HG03354 (cell line): ENCODE measurements at regions not wholly inside any gene's neighbourhood (a gene's known extent, or its start where the extent isn't known, plus 50 kb on each side); places are given as distances from the start of the nearest gene placed in this dataset.
"Not testable (repeated sequence)": the region's sequence is repeated elsewhere in the genome, so short reads cannot be mapped to it uniquely, and the experiment has no call there.

Experiments
- ATAC-seq: cut with Tn5 transposase; IDR thresholded peaks from one replicate; pipeline ENCODE4 v1.9.1; 2021; ENCODE audit warnings: mild to moderate bottlenecking; ENCODE audit not compliant: unreplicated experiment, poor library complexity, severe bottlenecking

GRCh38 chr5:16987776-16988175, 51.7 kb upstream of the MYO10 start:
- no peak for ATAC-seq

GRCh38 chr5:16990817-16991520, 54.9 kb upstream of the MYO10 start:
- not testable (repeated sequence) for ATAC-seq

DNA sequence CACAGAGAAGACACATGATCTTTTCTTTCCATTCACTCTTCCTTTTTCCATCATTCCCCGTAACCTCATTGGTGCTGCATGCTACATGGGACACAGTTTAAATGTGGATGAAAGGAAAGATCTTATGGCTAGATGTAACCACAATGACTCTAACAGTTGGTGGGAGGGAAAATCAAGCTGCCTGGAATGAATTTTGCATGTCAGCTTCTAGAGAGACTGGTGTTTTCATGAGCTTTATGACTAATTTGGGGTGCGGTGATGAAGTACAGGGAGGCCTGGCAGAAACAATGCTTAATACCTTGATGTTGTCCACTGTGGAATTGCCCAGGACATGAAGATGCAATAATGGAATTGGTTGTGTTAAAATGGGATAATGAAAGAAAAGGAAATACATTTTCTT, 55.9 kb upstream of the MYO10 start:
- peak; percentile 44 for ATAC-seq

DNA sequence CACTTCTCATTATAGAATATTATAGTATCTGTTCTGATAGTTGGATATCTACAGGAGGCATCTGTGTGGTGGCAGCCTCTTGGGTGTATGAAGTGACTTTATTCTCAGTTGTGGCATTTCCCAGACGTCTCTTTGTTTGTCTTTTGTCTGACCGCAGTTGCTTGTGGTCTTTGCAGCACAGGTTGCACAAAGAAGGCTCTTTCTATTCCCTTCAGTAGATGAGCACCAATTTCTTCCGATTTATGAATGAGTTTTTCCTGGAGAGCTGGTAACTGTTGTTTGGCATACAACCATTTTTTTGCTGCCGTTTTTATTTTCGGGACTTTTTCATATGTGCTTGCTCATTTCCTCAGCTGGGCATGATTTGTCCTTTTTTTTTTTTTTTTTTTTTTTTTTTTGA, 56.4 kb upstream of the MYO10 start:
- ATAC-seq, result peak; percentile 78

GRCh38 chr5:16994565-16994964, 58.5 kb upstream of the MYO10 start:
- no peak for ATAC-seq

DNA sequence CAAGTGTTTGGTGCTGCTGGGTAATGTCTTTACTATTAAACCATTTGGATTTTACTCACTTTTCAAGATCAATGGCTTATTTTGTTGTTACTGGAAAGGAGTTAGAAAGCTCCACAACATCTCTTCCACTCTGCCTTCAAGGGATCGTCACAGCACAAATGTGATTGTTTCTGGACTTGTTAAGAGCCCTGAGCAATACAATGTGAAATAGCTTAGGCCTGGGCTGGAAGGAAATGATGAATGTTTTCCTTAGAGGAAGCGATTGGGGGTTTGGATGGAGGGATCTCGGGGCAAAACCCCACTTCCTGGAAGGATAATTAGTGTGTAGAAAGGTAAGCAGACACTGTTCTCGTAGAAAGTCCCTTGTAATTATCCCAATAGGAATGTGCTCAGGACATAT, 59.3 kb upstream of the MYO10 start:
- no peak for ATAC-seq

DNA sequence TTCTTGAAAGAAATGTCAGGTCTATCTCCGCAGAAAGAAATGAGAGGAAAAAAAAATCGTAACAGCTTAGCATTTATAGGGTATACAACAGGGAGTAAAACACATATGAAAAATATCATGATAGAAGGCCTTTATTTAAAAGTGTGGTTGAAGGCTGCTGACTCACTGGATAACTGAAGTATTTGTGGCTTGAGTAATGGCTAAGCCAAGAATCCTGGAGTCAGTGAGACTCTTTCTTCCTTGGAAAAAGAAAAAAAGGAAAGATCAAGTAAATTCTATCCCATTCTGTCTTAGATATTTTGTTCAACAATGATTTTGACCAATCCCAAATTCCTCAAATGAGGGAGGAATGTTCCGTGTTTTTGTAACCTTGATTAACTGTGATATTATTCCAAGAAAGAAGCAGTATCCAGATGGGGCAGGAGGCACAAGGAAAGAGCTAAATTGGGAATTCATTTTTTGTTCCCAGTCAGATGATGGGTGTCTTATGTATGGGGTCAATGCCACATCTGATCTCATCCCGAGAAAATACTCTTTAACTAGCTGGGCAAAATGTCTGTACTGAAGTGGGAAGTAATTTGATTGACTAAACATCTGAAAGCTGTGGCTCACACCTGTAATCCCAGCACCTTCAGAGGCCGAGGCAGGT, 64.3 kb upstream of the MYO10 start:
- no peak for ATAC-seq

DNA sequence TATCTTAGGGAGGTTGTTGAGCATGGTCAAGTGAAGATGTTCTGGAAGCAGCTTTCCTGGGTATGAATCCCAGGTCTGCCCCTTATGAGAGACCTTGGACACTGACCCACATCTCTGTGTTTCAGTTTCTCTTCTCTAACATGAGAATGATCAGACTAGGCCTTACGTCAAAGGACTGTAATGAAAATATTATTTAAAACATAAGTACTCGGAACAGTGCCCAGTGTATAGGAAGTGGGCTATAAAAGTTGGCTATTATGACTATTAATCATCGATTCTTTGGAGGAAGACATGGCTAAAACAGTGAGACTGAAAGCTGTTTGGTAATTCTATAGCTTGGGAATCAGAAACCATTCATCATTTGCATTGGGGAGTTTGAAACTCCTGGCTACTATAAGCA, 65.3 kb upstream of the MYO10 start:
- ATAC-seq, result no peak

- ATAC-seq, result no peak
These were observed 68.5 kb upstream of the MYO10 start for GRCh38 chr5:17004441-17005106.

DNA sequence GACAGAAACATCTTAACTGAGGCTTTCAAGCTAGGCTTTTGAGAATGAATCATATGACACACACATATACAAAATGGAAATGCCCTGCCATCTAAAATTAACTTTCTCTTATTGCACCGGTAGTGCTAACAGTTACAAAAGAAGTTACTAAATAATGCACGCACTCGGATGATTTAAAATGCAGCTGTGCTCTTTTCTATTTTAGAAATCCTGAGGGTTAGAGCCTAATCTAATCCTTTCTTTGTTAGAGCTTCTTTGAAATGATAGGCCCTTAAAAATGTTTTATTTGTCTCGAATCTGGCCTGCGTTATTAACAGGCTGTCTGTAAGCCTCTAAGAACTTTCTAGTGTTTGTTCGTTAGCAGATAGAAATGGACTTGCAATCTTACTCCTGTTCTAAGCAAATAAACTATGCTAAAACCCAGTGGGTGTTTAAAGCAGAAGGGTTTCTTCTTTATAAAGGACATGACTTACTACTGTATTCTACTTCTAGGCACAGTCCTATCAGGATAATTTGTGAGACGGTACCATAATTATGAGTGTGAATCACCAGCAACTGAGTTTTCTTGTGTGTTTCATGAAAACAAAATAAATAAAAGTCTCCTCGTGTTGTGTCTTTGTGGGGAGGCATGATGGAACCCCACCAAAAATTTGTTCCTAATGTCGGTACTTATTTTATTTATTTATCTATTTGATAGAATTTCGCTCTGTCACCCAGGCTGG, 69.2 kb upstream of the MYO10 start:
- ATAC-seq, result no peak

- ATAC-seq, result no peak
These were observed 76.2 kb upstream of the MYO10 start for GRCh38 chr5:17012289-17012688.

DNA sequence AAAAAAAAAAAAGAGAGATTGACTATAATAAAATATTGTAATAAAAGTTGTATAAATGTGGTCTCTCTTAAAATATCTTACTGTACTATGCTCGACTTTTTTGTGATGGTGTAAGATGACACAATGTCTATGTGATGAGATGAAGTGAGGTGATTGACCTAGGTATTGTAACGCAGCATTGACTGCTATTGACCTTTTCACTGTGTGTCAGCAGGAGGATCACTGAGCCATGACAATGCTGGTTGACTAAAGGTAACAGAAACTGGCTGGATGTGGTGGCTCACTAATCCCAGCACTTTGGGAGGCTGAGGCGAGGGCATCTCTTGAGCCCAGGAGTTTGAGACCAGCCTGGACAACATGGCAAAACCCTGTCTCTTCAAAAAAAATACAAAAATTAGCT, 78.6 kb upstream of the MYO10 start:
- no peak for ATAC-seq

GRCh38 chr5:17018871-17019270, 82.8 kb upstream of the MYO10 start:
- no peak for ATAC-seq

GRCh38 chr5:17019324-17019723, 83.2 kb upstream of the MYO10 start:
- no peak for ATAC-seq

GRCh38 chr5:17020678-17021601, 84.9 kb upstream of the MYO10 start:
- no peak for ATAC-seq

- ATAC-seq, result no peak
These were observed 85.5 kb upstream of the MYO10 start for GRCh38 chr5:17021602-17021932.

DNA sequence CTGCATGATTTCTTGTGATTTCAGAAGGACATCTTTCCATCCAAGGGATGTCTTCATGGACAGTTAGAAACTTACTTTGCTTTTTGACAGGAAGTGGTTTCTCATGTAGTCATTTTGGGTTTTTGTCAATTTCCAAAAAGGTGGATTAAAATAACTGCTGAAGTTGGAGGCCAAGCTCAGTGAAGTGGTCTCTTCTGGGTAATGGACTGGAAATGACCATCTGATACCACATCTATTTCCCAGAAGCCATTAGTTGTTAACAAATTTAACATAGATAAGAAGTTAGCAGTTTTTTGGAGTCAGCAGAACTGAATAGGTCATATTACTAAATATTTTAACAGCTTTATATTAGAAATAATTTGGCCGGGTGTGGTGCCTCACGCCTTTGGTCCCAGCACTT, 86.2 kb upstream of the MYO10 start:
- ATAC-seq, result no peak

DNA sequence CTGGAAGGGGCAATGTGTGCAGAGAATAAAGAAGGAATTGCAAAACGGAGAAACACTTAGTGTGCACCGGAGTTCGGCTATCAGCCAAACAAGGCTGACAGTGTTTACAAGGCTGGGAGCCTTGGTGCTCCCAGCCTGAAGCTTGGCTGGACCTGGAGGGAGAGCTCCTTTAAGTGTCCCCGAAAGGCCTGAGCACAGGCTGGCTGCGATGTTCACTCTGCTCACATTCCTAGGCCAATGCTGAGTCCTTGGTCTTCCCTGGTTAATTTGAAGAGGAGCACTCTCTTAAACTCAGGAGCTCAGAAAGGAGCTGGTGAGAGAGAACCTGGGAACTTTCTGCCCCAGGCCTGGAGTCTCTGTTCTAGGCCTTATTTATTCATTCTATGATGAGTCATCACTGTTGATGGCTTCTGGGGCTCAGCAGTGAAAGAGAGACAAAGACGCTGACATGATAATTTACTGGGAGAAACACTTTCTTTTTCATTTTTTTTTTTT, 88.6 kb upstream of the MYO10 start:
- ATAC-seq, result no peak

GRCh38 chr5:17031659-17032277, 95.7 kb upstream of the MYO10 start:
- ATAC-seq, result not testable (repeated sequence)
